Erythroblast (primary cell): ENCODE measurements at regions not wholly inside any gene's neighbourhood (a gene's known extent, or its start where the extent isn't known, plus 50 kb on each side); places are given as distances from the start of the nearest gene placed in this dataset.

Experiments
- GATA1 ChIP-seq: IDR thresholded peaks from 2 replicates; pipeline ENCODE4 v1.6.1; 2011; ENCODE audit warnings: low read depth, mild to moderate bottlenecking, control low read depth, low read length, moderate library complexity
- POLR2A ChIP-seq: IDR thresholded peaks from 2 replicates; pipeline ENCODE4 v1.6.1; 2011; ENCODE audit warnings: mild to moderate bottlenecking, low read length

- TF ChIP-seq POLR2A (no peak), GATA1 (no peak)
Observed at GRCh38 chr12:33566403-33566802, 126.8 kb upstream of the SYT10 start.
